Adrenal gland (tissue), 5 donors: ENCODE measurements at regions not wholly inside any gene's neighbourhood (a gene's known extent, or its start where the extent isn't known, plus 50 kb on each side); places are given as distances from the start of the nearest gene placed in this dataset.

Experiments used
- CTCF ChIP-seq, 6 experiments: fragments of 450-650 bp in 4 of 6; fragments of 200-600 bp in 2 of 6; sonication (generic) in 1 of 6; IDR thresholded peaks; 1 replicate in 5 of 6; 2 replicates in 1 of 6; pipeline versions ENCODE4 v1.5.1 to v1.8.0; 2016 to 2021; ENCODE audit warnings: antibody characterized with exemption in 6 of 6, mild to moderate bottlenecking in 2 of 6, moderate library complexity in 1 of 6
- POLR2A ChIP-seq, 2 donors: fragments of 450-650 bp; IDR thresholded peaks; one replicate each; pipeline ENCODE4 v1.6.1; 2017; ENCODE audit warnings: antibody characterized with exemption in 2 of 2, mild to moderate bottlenecking in 2 of 2, moderate library complexity in 1 of 2
- donor health status: DM: no; HTN: no; CAD: no.

- no peak for TF ChIP-seq CTCF (IDR thresholded peaks at IDR 0.05)
- no peak for TF ChIP-seq POLR2A (IDR thresholded peaks at IDR 0.05)
Observed at GRCh38 chr17:71802663-71803062, 318.2 kb upstream of the SOX9 start.
